H1 (cell line): ENCODE measurements at regions not wholly inside any gene's neighbourhood (a gene's known extent, or its start where the extent isn't known, plus 50 kb on each side); places are given as distances from the start of the nearest gene placed in this dataset.

ENCODE experiments used
- CTCF ChIA-PET: fragments of 300-600 bp; sonication (Branson Sonifier 250); formaldehyde crosslinking; loops from one replicate; lab custom pipeline; 2021; ENCODE audit not compliant: partially characterized antibody; lab: Charles Lee
- POLR2A ChIA-PET: fragments of 300-600 bp; sonication (Branson Sonifier 250); formaldehyde crosslinking; loops from one replicate; lab custom pipeline; 2021; ENCODE audit warnings: inconsistent platforms; ENCODE audit not compliant: partially characterized antibody; lab: Charles Lee
- DNase-seq, 2 experiments: peaks; one replicate each; pipeline versions ENCODE4 v3.0.0 to v3.0.0-alpha.2; 2010 to 2022; ENCODE audit warnings: low spot score in 2 of 2, low read depth in 1 of 2, mixed read lengths in 1 of 2
- FAIRE-seq: peaks from 2 replicates; lab custom pipeline; 2011; peaks lifted over from hg19 to GRCh38; lab: Jason Lieb, UNC
- H2AFZ ChIP-seq: 2 replicates; pipeline ENCODE4 v1.8.1; 2012; ENCODE audit warnings: low read length, inconsistent platforms
- H2AK5ac ChIP-seq: 2 replicates; pipeline ENCODE4 v1.6.1; 2013; ENCODE audit warnings: low read depth, low read length
- H2BK120ac ChIP-seq: replicated peaks from 2 replicates; pipeline ENCODE3; 2013; ENCODE audit warnings: low read depth, low read length, inconsistent platforms
- H2BK12ac ChIP-seq: 2 replicates; pipeline ENCODE4 v1.6.1; 2013; ENCODE audit warnings: low read depth, low read length
- H2BK15ac ChIP-seq: 2 replicates; pipeline ENCODE4 v1.6.1; 2013; ENCODE audit warnings: low read length
- H2BK20ac ChIP-seq: 2 replicates; pipeline ENCODE4 v1.6.1; 2013; ENCODE audit warnings: low read length
- H2BK5ac ChIP-seq: 2 replicates; pipeline ENCODE4 v1.6.1; 2013; ENCODE audit warnings: low read depth, low read length
- H3K14ac ChIP-seq: 2 replicates; pipeline ENCODE4 v1.6.1; 2013; ENCODE audit warnings: inconsistent platforms; ENCODE audit not compliant: insufficient read length
- H3K18ac ChIP-seq: 2 replicates; pipeline ENCODE4 v1.6.1; 2013; ENCODE audit warnings: low read length; ENCODE audit errors: extremely low read depth
- H3K23ac ChIP-seq: 2 replicates; pipeline ENCODE4 v1.6.1; 2013; ENCODE audit warnings: inconsistent platforms; ENCODE audit not compliant: insufficient read length
- H3K23me2 ChIP-seq: 2 replicates; pipeline ENCODE4 v1.6.1; 2013; ENCODE audit warnings: low read depth, low read length
- H3K27ac ChIP-seq: 2 replicates; pipeline ENCODE4 v1.6.1; 2011; ENCODE audit warnings: low read depth, low read length, inconsistent platforms
- H3K27me3 ChIP-seq, 4 experiments: replicated peaks in 1 of 4; 1 replicate in 1 of 4; 2 replicates in 3 of 4; pipeline versions ENCODE4 v1.6.1 to v1.8.1; 2011 to 2013; ENCODE audit warnings: low read length in 3 of 4, mild to moderate bottlenecking in 3 of 4, inconsistent platforms in 2 of 4, mixed read lengths in 2 of 4, moderate library complexity in 1 of 4; ENCODE audit not compliant: control insufficient read depth in 3 of 4, insufficient read depth in 3 of 4; ENCODE audit errors: extremely low read depth in 1 of 4
- H3K36me3 ChIP-seq, 4 experiments: 2 replicates each; pipeline versions ENCODE4 v1.6.1 to v1.8.1; 2011 to 2013; ENCODE audit warnings: mild to moderate bottlenecking in 4 of 4, low read length in 3 of 4, moderate library complexity in 2 of 4, control low read depth in 1 of 4, inconsistent platforms in 1 of 4; ENCODE audit not compliant: insufficient read depth in 4 of 4, control insufficient read depth in 2 of 4
- H3K4ac ChIP-seq: replicated peaks from 2 replicates; pipeline ENCODE3; 2013; ENCODE audit warnings: low read length, low read depth, mixed read lengths, inconsistent platforms; ENCODE audit not compliant: insufficient read length
- H3K4me1 ChIP-seq, 4 experiments: replicated peaks in 1 of 4; 1 replicate in 1 of 4; 2 replicates in 3 of 4; pipeline versions ENCODE4 v1.6.1 to v1.8.1; 2011 to 2013; ENCODE audit warnings: low read length in 3 of 4, inconsistent platforms in 2 of 4, mixed read lengths in 1 of 4; ENCODE audit not compliant: insufficient read depth in 4 of 4, control insufficient read depth in 3 of 4
- H3K4me2 ChIP-seq, 2 experiments: 2 replicates each; pipeline versions ENCODE4 v1.6.1 to v1.8.1; 2011 to 2013; ENCODE audit warnings: low read depth in 2 of 2, low read length in 2 of 2, control low read depth in 1 of 2, inconsistent platforms in 1 of 2, mild to moderate bottlenecking in 1 of 2; ENCODE audit not compliant: insufficient read depth in 1 of 2
- H3K4me3 ChIP-seq, 4 experiments: fragments of 200-600, 300-600 bp in 1 of 4; sonication (generic), shearing (Covaris generic), sonication (Bioruptor Twin) in 1 of 4; 2 replicates each; pipeline versions ENCODE4 v1.5.1 to v1.8.1; 2011 to 2016; ENCODE audit warnings: low read length in 4 of 4, low read depth in 3 of 4, control low read depth in 2 of 4, inconsistent platforms in 2 of 4, mild to moderate bottlenecking in 2 of 4, mixed read lengths in 1 of 4, moderate library complexity in 1 of 4; ENCODE audit not compliant: insufficient read depth in 2 of 4; ENCODE audit errors: extremely low read depth in 1 of 4
- H3K56ac ChIP-seq: replicated peaks from 2 replicates; pipeline ENCODE3; 2013; ENCODE audit warnings: low read depth, mild to moderate bottlenecking, mixed read lengths, low read length, inconsistent platforms; ENCODE audit not compliant: insufficient read length
- H3K79me1 ChIP-seq: 2 replicates; pipeline ENCODE4 v1.6.1; 2013; ENCODE audit warnings: low read depth, low read length, control low read depth
- H3K79me2 ChIP-seq, 2 experiments: 2 replicates each; pipeline versions ENCODE4 v1.6.1 to v1.8.1; 2012 to 2013; ENCODE audit warnings: low read length in 2 of 2, mild to moderate bottlenecking in 2 of 2, inconsistent platforms in 1 of 2; ENCODE audit not compliant: insufficient read depth in 2 of 2, control insufficient read depth in 1 of 2
- H3K9ac ChIP-seq, 4 experiments: replicated peaks in 1 of 4; 1 replicate in 1 of 4; 2 replicates in 3 of 4; pipeline versions ENCODE4 v1.6.1 to v1.8.1; 2011 to 2013; ENCODE audit warnings: low read depth in 3 of 4, low read length in 3 of 4, control low read depth in 2 of 4, mild to moderate bottlenecking in 2 of 4, moderate library complexity in 2 of 4, inconsistent platforms in 1 of 4; ENCODE audit errors: extremely low read depth in 1 of 4
- H3K9me3 ChIP-seq, 2 experiments: 2 replicates each; pipeline versions ENCODE4 v1.6.1 to v1.8.1; 2012 to 2013; ENCODE audit warnings: mild to moderate bottlenecking in 2 of 2, moderate library complexity in 2 of 2, control low read depth in 1 of 2, inconsistent platforms in 1 of 2, low read depth in 1 of 2, low read length in 1 of 2, mixed read lengths in 1 of 2; ENCODE audit not compliant: insufficient read depth in 2 of 2
- H4K20me1 ChIP-seq, 2 experiments: replicated peaks in 1 of 2; 2 replicates each; pipeline versions ENCODE3 to v1.8.1; 2011 to 2013; ENCODE audit warnings: inconsistent platforms in 2 of 2, low read length in 2 of 2, mild to moderate bottlenecking in 1 of 2; ENCODE audit not compliant: insufficient read depth in 2 of 2, control insufficient read depth in 1 of 2
- H4K5ac ChIP-seq: 2 replicates; pipeline ENCODE4 v1.6.1; 2013; ENCODE audit warnings: low read length, low read depth, mixed read lengths, inconsistent platforms; ENCODE audit not compliant: insufficient read length
- H4K8ac ChIP-seq: 2 replicates; pipeline ENCODE4 v1.8.0; 2013; ENCODE audit warnings: mild to moderate bottlenecking, moderate library complexity, low read length, inconsistent platforms; ENCODE audit not compliant: insufficient read depth; ENCODE audit errors: extremely low read depth
- H4K91ac ChIP-seq: replicated peaks from 2 replicates; pipeline ENCODE3; 2013; ENCODE audit warnings: low read length, mixed read lengths, inconsistent platforms; ENCODE audit not compliant: insufficient read length
- BACH1 ChIP-seq: IDR thresholded peaks from 2 replicates; pipeline ENCODE4 v1.6.1; 2012; ENCODE audit warnings: low read length, improper control_type of control experiment
- BCL11A ChIP-seq, 2 experiments: IDR thresholded peaks; one replicate each; pipeline ENCODE4 v1.6.1; 2011; ENCODE audit warnings: low read depth in 2 of 2, low read length in 2 of 2, mild to moderate bottlenecking in 2 of 2
- MAX ChIP-seq: IDR thresholded peaks from 2 replicates; pipeline ENCODE4 v1.6.1; 2012; ENCODE audit warnings: inconsistent platforms
- NRF1 ChIP-seq: IDR thresholded peaks from 2 replicates; pipeline ENCODE4 v1.6.1; 2011; ENCODE audit warnings: mild to moderate bottlenecking, low read depth, low read length, improper control_type of control experiment
- RBBP5 ChIP-seq: IDR thresholded peaks from 2 replicates; pipeline ENCODE4 v1.7.1; 2012; ENCODE audit warnings: low read depth, mild to moderate bottlenecking, inconsistent platforms, low read length, moderate library complexity, borderline replicate concordance
- RXRA ChIP-seq: IDR thresholded peaks from 2 replicates; pipeline ENCODE4 v1.6.1; 2011; ENCODE audit warnings: low read depth, mild to moderate bottlenecking, low read length, moderate library complexity; ENCODE audit not compliant: insufficient read depth
- SUZ12 ChIP-seq: fragments of 200-600 bp; sonication (generic); IDR thresholded peaks from 2 replicates; pipeline ENCODE4 v1.6.1; 2012; ENCODE audit warnings: mild to moderate bottlenecking, inconsistent platforms, low read length, moderate library complexity, mixed read lengths
- TEAD4 ChIP-seq: IDR thresholded peaks from 2 replicates; pipeline ENCODE4 v1.6.1; 2012; ENCODE audit warnings: low read depth, low read length, inconsistent platforms, mixed read lengths
- YY1 ChIP-seq: IDR thresholded peaks from 2 replicates; pipeline ENCODE4 v1.6.1; 2011; ENCODE audit warnings: low read depth, mild to moderate bottlenecking, low read length
- WGBS, 2 experiments: shearing (Covaris generic) in 1 of 2; methylation state at CpG; one replicate each; pipeline versions ENCODE4 v1.1.6 to v1.1.7; 2013 to 2015; ENCODE audit warnings: low lambda C conversion rate in 2 of 2, mixed read lengths in 2 of 2, inconsistent platforms in 1 of 2, low coverage in 1 of 2, missing lambda C conversion rate in 1 of 2; ENCODE audit not compliant: insufficient replicate concordance in 2 of 2, insufficient coverage in 1 of 2, insufficient read length in 1 of 2; ENCODE audit errors: extremely low coverage in 1 of 2, missing lambda C conversion rate in 1 of 2; 5-methylcytosine and 5-hydroxymethylcytosine counted together

GRCh38 chr6:146962329-146962728 is 241.9 kb upstream of the STXBP5 start:
- H2BK12ac ChIP-seq = no peak overlapping the region
- no peak overlapping the region for H3K56ac ChIP-seq
- no peak overlapping the region for H3K9ac ChIP-seq
- TF ChIP-seq BCL11A (IDR thresholded peaks at IDR 0.05; ENCODE audit: low read depth in 2 of 2, low read length in 2 of 2) (no peak), SUZ12 (no peak), BACH1 (no peak), NRF1 (no peak), TEAD4 (no peak), MAX (no peak), RXRA (no peak), RBBP5 (no peak), YY1 (no peak)
- TF ChIP-seq, all 59 proteins: peak for 0
- Histone ChIP-seq H2BK120ac (no peak overlapping the region), H3K4me1 (no peaks in the 10 kb centered on the region), H3K9me3 (peaks cover 22 to 24% of the 10 kb centered on the region in 2 experiments), H4K91ac (no peak overlapping the region), H3K14ac (no peak overlapping the region), H2BK20ac (no peak overlapping the region), H4K20me1 (no peaks in the 10 kb centered on the region), H2AK5ac (no peak overlapping the region), H4K8ac (no peak overlapping the region), H3K4ac (no peak overlapping the region), H4K5ac (no peak overlapping the region), H3K4me2 (no peak overlapping the region), H2AFZ (no peak overlapping the region), H3K23me2 (no peaks in the 10 kb centered on the region), H3K36me3 (no peaks in the 10 kb centered on the region; a peak in 1 of 8 replicates), H3K27ac (no peak overlapping the region), H2BK15ac (no peak overlapping the region), H3K18ac (no peak overlapping the region), H3K79me2 (no peaks in the 10 kb centered on the region), H2BK5ac (no peak overlapping the region), H3K27me3 (no peaks in the 10 kb centered on the region), H3K79me1 (no peaks in the 10 kb centered on the region), H3K4me3 (no peak overlapping the region), H3K23ac (no peak overlapping the region)
- FAIRE-seq = no peak
- 97% methylated on average over 2 of the region's 2 CpGs; no CpG with 5 or more reads in 1 of the 2 experiments for WGBS, 2 experiments
- ChIA-PET CTCF (interaction anchor here (1.2 kb wide), 1 partner anchor 14 kb away, joined by 3 read pairs; no protein-coding TSS in a partner anchor), POLR2A (no interaction called here)
- DNase-seq = no peak
